ENCODE measurements at regions not wholly inside any gene's neighbourhood (a gene's known extent, or its start where the extent isn't known, plus 50 kb on each side); places are given as distances from the start of the nearest gene placed in this dataset.
"Not testable (repeated sequence)": the region's sequence is repeated elsewhere in the genome, so short reads cannot be mapped to it uniquely, and the experiment has no call there.

DNA sequence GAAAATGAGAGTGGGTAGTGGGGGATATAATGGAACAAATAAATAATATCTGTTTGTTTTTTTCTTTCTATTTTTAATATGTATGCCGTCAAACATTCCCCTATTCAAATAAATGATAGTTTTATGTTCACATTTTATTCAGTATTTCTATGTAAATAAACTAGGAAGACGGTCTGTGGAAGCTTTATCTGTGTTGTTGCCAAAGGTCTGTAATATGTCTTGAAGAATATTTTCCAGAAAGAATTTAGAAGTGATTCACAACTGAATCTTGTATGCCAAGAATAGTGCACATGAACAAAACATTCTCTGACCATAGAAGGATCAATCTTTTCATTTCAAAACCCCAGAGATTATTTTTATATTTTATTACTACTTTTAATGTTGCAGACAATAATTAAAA is 683.1 kb upstream of the DEFB115 start:
- TF ChIP-seq, protein P1, sequence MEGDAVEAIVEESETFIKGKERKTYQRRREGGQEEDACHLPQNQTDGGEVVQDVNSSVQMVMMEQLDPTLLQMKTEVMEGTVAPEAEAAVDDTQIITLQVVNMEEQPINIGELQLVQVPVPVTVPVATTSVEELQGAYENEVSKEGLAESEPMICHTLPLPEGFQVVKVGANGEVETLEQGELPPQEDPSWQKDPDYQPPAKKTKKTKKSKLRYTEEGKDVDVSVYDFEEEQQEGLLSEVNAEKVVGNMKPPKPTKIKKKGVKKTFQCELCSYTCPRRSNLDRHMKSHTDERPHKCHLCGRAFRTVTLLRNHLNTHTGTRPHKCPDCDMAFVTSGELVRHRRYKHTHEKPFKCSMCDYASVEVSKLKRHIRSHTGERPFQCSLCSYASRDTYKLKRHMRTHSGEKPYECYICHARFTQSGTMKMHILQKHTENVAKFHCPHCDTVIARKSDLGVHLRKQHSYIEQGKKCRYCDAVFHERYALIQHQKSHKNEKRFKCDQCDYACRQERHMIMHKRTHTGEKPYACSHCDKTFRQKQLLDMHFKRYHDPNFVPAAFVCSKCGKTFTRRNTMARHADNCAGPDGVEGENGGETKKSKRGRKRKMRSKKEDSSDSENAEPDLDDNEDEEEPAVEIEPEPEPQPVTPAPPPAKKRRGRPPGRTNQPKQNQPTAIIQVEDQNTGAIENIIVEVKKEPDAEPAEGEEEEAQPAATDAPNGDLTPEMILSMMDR (IDR thresholded peaks at IDR 0.05 in 4 of 5, conservative IDR thresholded peaks at IDR 0.05 in 1 of 5): not testable (repeated sequence)
- not testable (repeated sequence) for TF ChIP-seq POLR2A (IDR thresholded peaks at IDR 0.05)

Measured in gastrocnemius medialis (tissue), 4 donors.